ENCODE measurements at regions not wholly inside any gene's neighbourhood (a gene's known extent, or its start where the extent isn't known, plus 50 kb on each side); places are given as distances from the start of the nearest gene placed in this dataset.

DNA sequence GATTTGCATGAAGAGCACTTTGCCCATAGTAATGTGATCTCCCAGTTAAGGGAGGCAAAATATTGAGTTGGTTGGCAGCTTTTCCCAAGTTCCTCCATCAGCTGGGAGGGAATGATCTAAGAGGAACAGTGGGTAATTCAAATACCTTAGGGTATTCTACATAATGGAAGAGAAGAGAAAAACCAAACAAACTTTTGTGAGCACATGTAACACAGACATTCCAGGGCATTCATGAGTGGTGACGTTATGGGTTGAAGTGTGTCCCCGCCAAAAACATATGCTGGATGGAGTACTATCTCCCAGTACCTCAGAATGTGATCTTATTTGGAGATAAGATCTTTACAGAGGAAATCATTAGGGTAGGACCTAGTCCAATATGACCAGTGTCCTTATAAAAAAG, 220.1 kb downstream of the FOXO1 start:
- DNase-seq (ENCODE audit: low spot score): no peak
- no peak overlapping the region for H2BK5ac ChIP-seq (ENCODE audit: low read length)
- WGBS, 2 donors (ENCODE audit: extremely low coverage in 2 of 2, insufficient read length in 2 of 2, insufficient replicate concordance in 1 of 2): no CpG with 5 or more reads among the region's 2 CpGs

DNA sequence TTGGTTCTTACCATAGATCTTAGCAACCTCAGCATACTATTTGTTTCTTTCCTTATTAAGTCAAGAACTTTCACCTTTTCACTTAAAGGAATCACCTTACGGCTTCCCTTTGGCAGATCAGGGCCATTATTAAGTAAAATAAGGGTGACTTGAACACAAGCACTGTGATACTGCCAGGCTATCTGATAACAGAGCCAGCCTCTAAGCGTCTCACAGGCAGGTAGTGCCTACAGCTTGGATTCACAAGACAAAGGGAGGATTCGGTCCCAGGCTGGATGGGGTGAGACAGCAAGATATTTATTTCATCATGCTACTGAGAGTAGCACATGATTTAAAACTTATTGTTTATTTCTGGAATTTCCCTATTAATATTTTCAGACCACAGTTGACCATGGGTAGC, 218.6 kb downstream of the FOXO1 start:
- no peak overlapping the region for H2BK12ac ChIP-seq (ENCODE audit: low read length)
- no peak overlapping the region for H2BK5ac ChIP-seq (ENCODE audit: low read length)
- no peaks in the 10 kb centered on the region for H3K27me3 ChIP-seq (ENCODE audit: control insufficient read depth in 3 of 3, insufficient read depth in 3 of 3, low read depth in 1 of 3, low read length in 3 of 3)
- no peak overlapping the region for H3K14ac ChIP-seq (ENCODE audit: low read length)
- H3K4ac ChIP-seq (ENCODE audit: low read length): no peak overlapping the region
- H3K4me1 ChIP-seq (ENCODE audit: control insufficient read depth in 2 of 2, insufficient read depth in 1 of 2, low read depth in 1 of 2, low read length in 2 of 2): peaks cover 5 to 11% of the 10 kb centered on the region in 2 donors
- no peaks in the 10 kb centered on the region for H3K79me1 ChIP-seq (ENCODE audit: low read depth, low read length)
- H2AK5ac ChIP-seq (ENCODE audit: low read depth, low read length): no peak overlapping the region
- no peak overlapping the region for H2BK120ac ChIP-seq (ENCODE audit: low read depth, low read length)
- H4K91ac ChIP-seq (ENCODE audit: low read depth, low read length, poor library complexity): no peak overlapping the region
- peaks cover 4 to 17% of the 10 kb centered on the region in 2 donors for H3K9me3 ChIP-seq (replicated peaks in 1 of 2; ENCODE audit: control insufficient read depth in 2 of 2, insufficient read depth in 1 of 2, low read depth in 1 of 2, low read length in 2 of 2)
- no peak overlapping the region for H3K27ac ChIP-seq (replicated peaks; ENCODE audit: low read length)
- H2BK15ac ChIP-seq (ENCODE audit: low read length): no peak overlapping the region
- H3K4me2 ChIP-seq (ENCODE audit: insufficient read depth, low read length, poor library complexity, severe bottlenecking): no peak overlapping the region
- no peak overlapping the region for H3K18ac ChIP-seq (ENCODE audit: low read length)
- no peak overlapping the region for H3K23ac ChIP-seq (ENCODE audit: low read depth, low read length, poor library complexity)
- no peak overlapping the region for H2AFZ ChIP-seq (ENCODE audit: low read length)
- no peak for DNase-seq (ENCODE audit: low spot score)
- no CpG with 5 or more reads among the region's 3 CpGs for WGBS, 2 donors (ENCODE audit: extremely low coverage in 2 of 2, insufficient read length in 2 of 2, insufficient replicate concordance in 1 of 2)
- no peaks in the 10 kb centered on the region for H3K36me3 ChIP-seq (replicated peaks in 1 of 2; ENCODE audit: control insufficient read depth in 2 of 2, insufficient read depth in 2 of 2, low read length in 2 of 2)
- H3K9ac ChIP-seq (ENCODE audit: low read depth, low read length, poor library complexity): no peak overlapping the region
- no peak overlapping the region for H4K8ac ChIP-seq (ENCODE audit: low read depth, low read length)
- no peak overlapping the region for H3K4me3 ChIP-seq (ENCODE audit: low read length in 2 of 2)

More for the DNA sequence above, 220.1 kb downstream of the FOXO1 start:
- no peak overlapping the region for H3K4me3 ChIP-seq (ENCODE audit: low read length in 2 of 2)
- no peaks in the 10 kb centered on the region for H3K36me3 ChIP-seq (replicated peaks in 1 of 2; ENCODE audit: control insufficient read depth in 2 of 2, insufficient read depth in 2 of 2, low read length in 2 of 2)
- H3K9me3 ChIP-seq (replicated peaks in 1 of 2; ENCODE audit: control insufficient read depth in 2 of 2, insufficient read depth in 1 of 2, low read depth in 1 of 2, low read length in 2 of 2): peaks cover 4 to 17% of the 10 kb centered on the region in 2 donors
- H2BK120ac ChIP-seq (ENCODE audit: low read depth, low read length): no peak overlapping the region
- H3K18ac ChIP-seq (ENCODE audit: low read length): no peak overlapping the region
- H2BK12ac ChIP-seq (ENCODE audit: low read length): no peak overlapping the region
- H3K4me2 ChIP-seq (ENCODE audit: insufficient read depth, low read length, poor library complexity, severe bottlenecking): no peak overlapping the region
- H3K4ac ChIP-seq (ENCODE audit: low read length): no peak overlapping the region
- peaks cover 8 to 18% of the 10 kb centered on the region in 2 donors for H3K4me1 ChIP-seq (ENCODE audit: control insufficient read depth in 2 of 2, insufficient read depth in 1 of 2, low read depth in 1 of 2, low read length in 2 of 2)
- no peak overlapping the region for H3K14ac ChIP-seq (ENCODE audit: low read length)
- no peak overlapping the region for H2AK5ac ChIP-seq (ENCODE audit: low read depth, low read length)
- H3K79me1 ChIP-seq (ENCODE audit: low read depth, low read length): no peaks in the 10 kb centered on the region
- H3K9ac ChIP-seq (ENCODE audit: low read depth, low read length, poor library complexity): no peak overlapping the region
- no peak overlapping the region for H3K27ac ChIP-seq (replicated peaks; ENCODE audit: low read length)
- H4K8ac ChIP-seq (ENCODE audit: low read depth, low read length): no peak overlapping the region
- H2BK15ac ChIP-seq (ENCODE audit: low read length): no peak overlapping the region
- no peak overlapping the region for H2AFZ ChIP-seq (ENCODE audit: low read length)
- H3K27me3 ChIP-seq (ENCODE audit: control insufficient read depth in 3 of 3, insufficient read depth in 3 of 3, low read depth in 1 of 3, low read length in 3 of 3): no peaks in the 10 kb centered on the region
- H4K91ac ChIP-seq (ENCODE audit: low read depth, low read length, poor library complexity): no peak overlapping the region
- no peak overlapping the region for H3K23ac ChIP-seq (ENCODE audit: low read depth, low read length, poor library complexity)

DNA sequence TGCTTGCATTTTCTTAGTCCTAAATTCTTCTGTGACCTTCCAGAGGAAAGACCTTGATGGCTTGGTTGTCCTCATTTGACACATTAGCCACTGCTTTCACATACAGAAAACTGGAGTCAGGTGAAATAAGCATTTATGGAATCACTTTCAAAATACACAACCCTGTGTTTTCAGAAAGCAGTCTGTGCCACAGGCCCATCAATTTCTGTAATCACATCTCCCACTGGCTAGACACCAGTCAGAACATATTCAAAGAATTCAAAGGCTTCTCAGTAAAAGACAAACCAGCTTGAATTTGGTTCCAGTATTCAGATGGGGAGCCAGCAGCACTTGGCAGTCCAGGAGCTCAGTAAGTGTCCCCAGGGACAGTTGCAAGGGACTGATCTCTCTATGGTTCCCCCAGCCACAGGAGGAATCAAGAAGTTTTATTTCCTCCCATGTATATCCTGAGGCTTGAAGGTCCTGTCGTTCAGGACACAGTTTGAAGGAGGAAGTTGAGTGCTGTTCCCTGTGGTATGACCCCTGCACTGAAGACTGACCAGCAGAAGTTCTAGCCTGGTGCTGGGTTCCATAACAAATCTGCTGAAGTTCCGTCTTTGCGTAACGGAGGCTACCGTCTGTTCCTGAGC, 214.3 kb downstream of the FOXO1 start:
- no peaks in the 10 kb centered on the region for H3K79me1 ChIP-seq (ENCODE audit: low read depth, low read length)
- H2BK5ac ChIP-seq (ENCODE audit: low read length): no peak overlapping the region
- H3K9ac ChIP-seq (ENCODE audit: low read depth, low read length, poor library complexity): no peak overlapping the region
- peaks cover 0 to 2% (median 0%) of the 10 kb centered on the region in 3 experiments for H3K27me3 ChIP-seq (ENCODE audit: control insufficient read depth in 3 of 3, insufficient read depth in 3 of 3, low read depth in 1 of 3, low read length in 3 of 3)
- H2BK15ac ChIP-seq (ENCODE audit: low read length): no peak overlapping the region
- H3K4me2 ChIP-seq (ENCODE audit: insufficient read depth, low read length, poor library complexity, severe bottlenecking): no peak overlapping the region
- H3K14ac ChIP-seq (ENCODE audit: low read length): no peak overlapping the region
- no peak overlapping the region for H3K27ac ChIP-seq (replicated peaks; ENCODE audit: low read length)
- no peaks in the 10 kb centered on the region for H3K36me3 ChIP-seq (replicated peaks in 1 of 2; ENCODE audit: control insufficient read depth in 2 of 2, insufficient read depth in 2 of 2, low read length in 2 of 2)
- H2AK5ac ChIP-seq (ENCODE audit: low read depth, low read length): no peak overlapping the region
- H3K9me3 ChIP-seq (replicated peaks in 1 of 2; ENCODE audit: control insufficient read depth in 2 of 2, insufficient read depth in 1 of 2, low read depth in 1 of 2, low read length in 2 of 2): peaks cover 4 to 9% of the 10 kb centered on the region in 2 donors
- peaks cover 0 to 2% of the 10 kb centered on the region in 2 donors for H3K4me1 ChIP-seq (ENCODE audit: control insufficient read depth in 2 of 2, insufficient read depth in 1 of 2, low read depth in 1 of 2, low read length in 2 of 2)
- no peak overlapping the region for H3K4ac ChIP-seq (ENCODE audit: low read length)
- H4K8ac ChIP-seq (ENCODE audit: low read depth, low read length): no peak overlapping the region
- no peak overlapping the region for H3K4me3 ChIP-seq (ENCODE audit: low read length in 2 of 2)
- H3K18ac ChIP-seq (ENCODE audit: low read length): no peak overlapping the region
- no peak overlapping the region for H2AFZ ChIP-seq (ENCODE audit: low read length)
- no peak overlapping the region for H3K23ac ChIP-seq (ENCODE audit: low read depth, low read length, poor library complexity)
- H2BK120ac ChIP-seq (ENCODE audit: low read depth, low read length): no peak overlapping the region
- WGBS, 2 donors (ENCODE audit: extremely low coverage in 2 of 2, insufficient read length in 2 of 2, insufficient replicate concordance in 1 of 2): no CpG with 5 or more reads among the region's 5 CpGs
- no peak overlapping the region for H2BK12ac ChIP-seq (ENCODE audit: low read length)
- H4K91ac ChIP-seq (ENCODE audit: low read depth, low read length, poor library complexity): no peak overlapping the region
- no peak for DNase-seq (ENCODE audit: low spot score)

- H2AK5ac ChIP-seq (ENCODE audit: low read depth, low read length): no peak overlapping the region
- no peak overlapping the region for H3K9ac ChIP-seq (ENCODE audit: low read depth, low read length, poor library complexity)
- H3K4me1 ChIP-seq (ENCODE audit: control insufficient read depth in 2 of 2, insufficient read depth in 1 of 2, low read depth in 1 of 2, low read length in 2 of 2): peaks cover 0 to 2% of the 10 kb centered on the region in 2 donors
- no peak overlapping the region for H2AFZ ChIP-seq (ENCODE audit: low read length)
- no CpG with 5 or more reads among the region's 3 CpGs for WGBS, 2 donors (ENCODE audit: extremely low coverage in 2 of 2, insufficient read length in 2 of 2, insufficient replicate concordance in 1 of 2)
- H3K18ac ChIP-seq (ENCODE audit: low read length): no peak overlapping the region
- H4K91ac ChIP-seq (ENCODE audit: low read depth, low read length, poor library complexity): no peak overlapping the region
- no peak overlapping the region for H3K4me3 ChIP-seq (ENCODE audit: low read length in 2 of 2)
- H3K4me2 ChIP-seq (ENCODE audit: insufficient read depth, low read length, poor library complexity, severe bottlenecking): no peak overlapping the region
- H4K8ac ChIP-seq (ENCODE audit: low read depth, low read length): no peak overlapping the region
- H2BK12ac ChIP-seq (ENCODE audit: low read length): no peak overlapping the region
- H3K27ac ChIP-seq (replicated peaks; ENCODE audit: low read length): no peak overlapping the region
- H3K79me1 ChIP-seq (ENCODE audit: low read depth, low read length): no peaks in the 10 kb centered on the region
- peaks cover 4 to 9% of the 10 kb centered on the region in 2 donors for H3K9me3 ChIP-seq (replicated peaks in 1 of 2; ENCODE audit: control insufficient read depth in 2 of 2, insufficient read depth in 1 of 2, low read depth in 1 of 2, low read length in 2 of 2)
- no peak overlapping the region for H2BK15ac ChIP-seq (ENCODE audit: low read length)
- H3K14ac ChIP-seq (ENCODE audit: low read length): no peak overlapping the region
- peaks cover 0 to 2% (median 0%) of the 10 kb centered on the region in 3 experiments for H3K27me3 ChIP-seq (ENCODE audit: control insufficient read depth in 3 of 3, insufficient read depth in 3 of 3, low read depth in 1 of 3, low read length in 3 of 3)
- DNase-seq (ENCODE audit: low spot score): no peak
- H2BK5ac ChIP-seq (ENCODE audit: low read length): no peak overlapping the region
- H2BK120ac ChIP-seq (ENCODE audit: low read depth, low read length): no peak overlapping the region
- no peaks in the 10 kb centered on the region for H3K36me3 ChIP-seq (replicated peaks in 1 of 2; ENCODE audit: control insufficient read depth in 2 of 2, insufficient read depth in 2 of 2, low read length in 2 of 2)
- H3K4ac ChIP-seq (ENCODE audit: low read length): no peak overlapping the region
- no peak overlapping the region for H3K23ac ChIP-seq (ENCODE audit: low read depth, low read length, poor library complexity)
These were observed 213.6 kb downstream of the FOXO1 start for GRCh38 chr13:40452741-40453334.

Data from neuronal stem cell (in vitro differentiated cells).